ENCODE measurements at regions not wholly inside any gene's neighbourhood (a gene's known extent, or its start where the extent isn't known, plus 50 kb on each side); places are given as distances from the start of the nearest gene placed in this dataset.

- no peak for DNase-seq (ENCODE audit: low read depth)
- H3K27me3 ChIP-seq (ENCODE audit: control insufficient read depth, insufficient read depth, low read length) = no peaks in the 10 kb centered on the region
- TF ChIP-seq CTCF (IDR thresholded peaks at IDR 0.05; ENCODE audit: insufficient read depth, low read length, poor library complexity, severe bottlenecking) = no peak
- no peak overlapping the region for H3K4me3 ChIP-seq (ENCODE audit: low read depth, low read length)
- no peaks in the 10 kb centered on the region for H3K36me3 ChIP-seq (ENCODE audit: control insufficient read depth, insufficient read depth, low read length)
Observed at GRCh38 chr11:92845805-92846204, 123.6 kb upstream of the MTNR1B start.

- Histone ChIP-seq H3K4me3 (ENCODE audit: low read depth, low read length) (no peak overlapping the region), H3K36me3 (ENCODE audit: control insufficient read depth, insufficient read depth, low read length) (no peaks in the 10 kb centered on the region), H3K27me3 (ENCODE audit: control insufficient read depth, insufficient read depth, low read length) (no peaks in the 10 kb centered on the region)
- TF ChIP-seq CTCF (IDR thresholded peaks at IDR 0.05; ENCODE audit: insufficient read depth, low read length, poor library complexity, severe bottlenecking) = no peak
- no peak for DNase-seq (ENCODE audit: low read depth)
Observed at GRCh38 chr11:92846491-92847125, 122.8 kb upstream of the MTNR1B start.

- Histone ChIP-seq H3K4me3 (ENCODE audit: low read depth, low read length) (no peak overlapping the region), H3K36me3 (ENCODE audit: control insufficient read depth, insufficient read depth, low read length) (no peaks in the 10 kb centered on the region), H3K27me3 (ENCODE audit: control insufficient read depth, insufficient read depth, low read length) (no peaks in the 10 kb centered on the region)
- TF ChIP-seq CTCF (IDR thresholded peaks at IDR 0.05; ENCODE audit: insufficient read depth, low read length, poor library complexity, severe bottlenecking) = no peak
- DNase-seq (ENCODE audit: low read depth) = no peak
Observed at GRCh38 chr11:92848578-92848977, 120.9 kb upstream of the MTNR1B start.

GRCh38 chr11:92850296-92850826 is 119.1 kb upstream of the MTNR1B start:
- no peak overlapping the region for H3K4me3 ChIP-seq (ENCODE audit: low read depth, low read length)
- no peak for DNase-seq (ENCODE audit: low read depth)
- H3K36me3 ChIP-seq (ENCODE audit: control insufficient read depth, insufficient read depth, low read length) = no peaks in the 10 kb centered on the region
- TF ChIP-seq CTCF (IDR thresholded peaks at IDR 0.05; ENCODE audit: insufficient read depth, low read length, poor library complexity, severe bottlenecking) = no peak
- H3K27me3 ChIP-seq (ENCODE audit: control insufficient read depth, insufficient read depth, low read length) = no peaks in the 10 kb centered on the region

GRCh38 chr11:92852229-92852628 is 117.2 kb upstream of the MTNR1B start:
- no peak for DNase-seq (ENCODE audit: low read depth)
- no peak for TF ChIP-seq CTCF (IDR thresholded peaks at IDR 0.05; ENCODE audit: insufficient read depth, low read length, poor library complexity, severe bottlenecking)
- Histone ChIP-seq H3K4me3 (ENCODE audit: low read depth, low read length) (no peak overlapping the region), H3K27me3 (ENCODE audit: control insufficient read depth, insufficient read depth, low read length) (no peaks in the 10 kb centered on the region), H3K36me3 (ENCODE audit: control insufficient read depth, insufficient read depth, low read length) (no peaks in the 10 kb centered on the region)

- no peak for DNase-seq (ENCODE audit: low read depth)
- Histone ChIP-seq H3K4me3 (ENCODE audit: low read depth, low read length) (no peak overlapping the region), H3K27me3 (ENCODE audit: control insufficient read depth, insufficient read depth, low read length) (no peaks in the 10 kb centered on the region), H3K36me3 (ENCODE audit: control insufficient read depth, insufficient read depth, low read length) (no peaks in the 10 kb centered on the region)
- TF ChIP-seq CTCF (IDR thresholded peaks at IDR 0.05; ENCODE audit: insufficient read depth, low read length, poor library complexity, severe bottlenecking) = no peak
Observed at GRCh38 chr11:92852946-92853345, 116.5 kb upstream of the MTNR1B start.
